Sigmoid colon (tissue), 6 donors: ENCODE measurements at regions not wholly inside any gene's neighbourhood (a gene's known extent, or its start where the extent isn't known, plus 50 kb on each side); places are given as distances from the start of the nearest gene placed in this dataset.

Experiments used
- DNase-seq: peaks from one replicate; pipeline ENCODE4 v3.0.0-alpha.2; 2019
- H3K27ac ChIP-seq, 4 donors: fragments of 200-600 bp; sonication (generic); one replicate each; pipeline ENCODE4 v1.5.1; 2016 to 2019; ENCODE audit warnings: mild to moderate bottlenecking in 1 of 4
- H3K27me3 ChIP-seq, 3 donors: fragments of 200-600 bp; sonication (generic); one replicate each; pipeline ENCODE4 v1.5.1; 2019; ENCODE audit warnings: mild to moderate bottlenecking in 1 of 3
- H3K36me3 ChIP-seq, 4 donors: fragments of 200-600 bp; sonication (generic); one replicate each; pipeline ENCODE4 v1.5.1; 2016 to 2019
- H3K4me1 ChIP-seq, 4 donors: fragments of 200-600 bp; sonication (generic); one replicate each; pipeline ENCODE4 v1.5.1; 2017 to 2019
- H3K4me3 ChIP-seq, 4 donors: fragments of 200-600 bp; sonication (generic); one replicate each; pipeline ENCODE4 v1.5.1; 2017 to 2019; ENCODE audit warnings: mild to moderate bottlenecking in 2 of 4, moderate library complexity in 1 of 4
- H3K9me3 ChIP-seq, 4 donors: fragments of 200-600 bp in 3 of 4; sonication (generic) in 3 of 4; one replicate each; pipeline versions ENCODE4 v1.5.1 to v1.6.1; 2013 to 2019
- CTCF ChIP-seq, 4 experiments: fragments of 450-650 bp in 3 of 4; fragments of 200-600 bp in 1 of 4; IDR thresholded peaks; one replicate each; pipeline ENCODE4 v1.5.1; 2016 to 2019; ENCODE audit warnings: antibody characterized with exemption in 4 of 4, mild to moderate bottlenecking in 3 of 4, moderate library complexity in 2 of 4
- EP300 ChIP-seq, 4 donors: sonication (generic); formaldehyde crosslinking; IDR thresholded peaks; one replicate each; pipeline ENCODE4 v1.6.1; 2017; ENCODE audit warnings: antibody characterized with exemption in 4 of 4
- POLR2A ChIP-seq, 2 donors: fragments of 450-650 bp; IDR thresholded peaks; one replicate each; pipeline ENCODE4 v1.6.1; 2016; ENCODE audit warnings: antibody characterized with exemption in 2 of 2, mild to moderate bottlenecking in 2 of 2, moderate library complexity in 2 of 2
- POLR2AphosphoS5 ChIP-seq, 4 donors: sonication (generic); formaldehyde crosslinking; IDR thresholded peaks; one replicate each; pipeline ENCODE4 v1.6.1; 2017; ENCODE audit warnings: antibody characterized with exemption in 4 of 4
- WGBS, 2 donors: extraction: QIAGEN DNeasy Blood & Tissue Kit; methylation state at CpG; one replicate each; pipeline ENCODE4 v1.1.7; 2013; 5-methylcytosine and 5-hydroxymethylcytosine counted together
- intact Hi-C: fragments of 100-400 bp; cut with DNase I; formaldehyde crosslinking; loops from one replicate; pipeline ENCODE4 v1.15.1; 2023
- donor health status: healthy with polysubstance abuse.
- donor health status: healthy.

- WGBS, 2 donors, result 81 to 84% methylated on average over 3 of the region's 3 CpGs
- TF ChIP-seq CTCF (IDR thresholded peaks at IDR 0.05), result no peak
- TF ChIP-seq POLR2A (IDR thresholded peaks at IDR 0.05), result no peak
- no peak for TF ChIP-seq POLR2AphosphoS5 (IDR thresholded peaks at IDR 0.05)
- no peak for TF ChIP-seq EP300 (IDR thresholded peaks at IDR 0.05)
- H3K4me1 ChIP-seq, result peaks cover 0 to 15% (median 6%) of the 10 kb centered on the region in 4 donors
- no peak overlapping the region for H3K4me3 ChIP-seq
- H3K27ac ChIP-seq, result no peak overlapping the region
- no peaks in the 10 kb centered on the region for H3K9me3 ChIP-seq
- no peak for DNase-seq
- intact Hi-C loops, result no loop called here
- no peaks in the 10 kb centered on the region for H3K27me3 ChIP-seq
- no peaks in the 10 kb centered on the region for H3K36me3 ChIP-seq
These were observed 268.7 kb upstream of the AGTR1 start for GRCh38 chr3:148428862-148429605.

- no peak overlapping the region for H3K4me3 ChIP-seq
- WGBS, 2 donors, result 45 to 61% methylated on average over 2 of the region's 2 CpGs
- TF ChIP-seq EP300 (IDR thresholded peaks at IDR 0.05) (no peak), POLR2AphosphoS5 (IDR thresholded peaks at IDR 0.05) (peak; percentile 20 to 81 (median 66))
- H3K27ac ChIP-seq, result peak overlapping the region in 3 of 4 donors; percentile 3 to 18 (median 12)
- no peaks in the 10 kb centered on the region for H3K36me3 ChIP-seq
- intact Hi-C loops, result no loop called here
- no peaks in the 10 kb centered on the region for H3K9me3 ChIP-seq
- peaks cover 0 to 20% (median 8%) of the 10 kb centered on the region in 4 donors for H3K4me1 ChIP-seq
- H3K27me3 ChIP-seq, result no peaks in the 10 kb centered on the region
- DNase-seq, result no peak
These were observed 264.0 kb upstream of the AGTR1 start for GRCh38 chr3:148433665-148434064.

GRCh38 chr3:148435534-148435933, 262.2 kb upstream of the AGTR1 start:
- Histone ChIP-seq H3K27ac (no peak overlapping the region), H3K4me1 (peaks cover 0 to 15% (median 8%) of the 10 kb centered on the region in 4 donors), H3K4me3 (no peak overlapping the region), H3K27me3 (no peaks in the 10 kb centered on the region), H3K9me3 (no peaks in the 10 kb centered on the region), H3K36me3 (no peaks in the 10 kb centered on the region)
- intact Hi-C loops, result no loop called here
- no peak for DNase-seq
- TF ChIP-seq POLR2AphosphoS5 (IDR thresholded peaks at IDR 0.05) (no peak), EP300 (IDR thresholded peaks at IDR 0.05) (no peak), POLR2A (IDR thresholded peaks at IDR 0.05) (no peak), CTCF (IDR thresholded peaks at IDR 0.05) (no peak)

GRCh38 chr3:148439254-148439822, 258.4 kb upstream of the AGTR1 start:
- intact Hi-C loops, result no loop called here
- Histone ChIP-seq H3K4me1 (peaks cover 0 to 3% (median under 1%) of the 10 kb centered on the region in 4 donors), H3K27ac (no peak overlapping the region), H3K27me3 (no peaks in the 10 kb centered on the region), H3K4me3 (no peak overlapping the region), H3K9me3 (no peaks in the 10 kb centered on the region), H3K36me3 (no peaks in the 10 kb centered on the region)
- TF ChIP-seq EP300 (IDR thresholded peaks at IDR 0.05) (no peak), CTCF (IDR thresholded peaks at IDR 0.05) (no peak), POLR2A (IDR thresholded peaks at IDR 0.05) (no peak), POLR2AphosphoS5 (IDR thresholded peaks at IDR 0.05) (no peak)
- DNase-seq, result no peak
- WGBS, 2 donors, result 67 to 71% methylated on average over 3 of the region's 3 CpGs

DNA sequence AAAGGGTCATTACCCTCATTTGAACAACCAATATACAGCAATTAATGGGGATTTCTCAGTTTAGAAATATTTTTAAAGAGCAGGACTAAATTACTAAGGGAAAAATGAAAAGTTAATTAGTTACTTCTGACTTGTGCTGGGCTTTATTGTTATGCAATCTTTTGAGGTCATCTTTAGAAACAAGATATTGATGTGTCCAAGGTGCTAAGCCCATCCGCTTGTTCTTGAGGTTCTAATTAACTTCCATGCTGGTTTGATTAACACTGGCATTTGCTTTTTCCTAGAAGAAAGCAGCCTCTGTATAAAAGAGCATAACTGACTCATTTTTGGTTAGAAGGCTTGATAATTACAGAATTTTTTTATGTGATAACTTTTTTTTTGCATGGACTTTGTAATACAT, 256.5 kb upstream of the AGTR1 start:
- 85 to 93% methylated on average over 1 of the region's 1 CpG for WGBS, 2 donors
- intact Hi-C loops, result no loop called here

More for the DNA sequence above, 256.5 kb upstream of the AGTR1 start:
- H3K36me3 ChIP-seq, result no peaks in the 10 kb centered on the region
- no peaks in the 10 kb centered on the region for H3K9me3 ChIP-seq
- H3K27me3 ChIP-seq, result no peaks in the 10 kb centered on the region
- no peak overlapping the region for H3K27ac ChIP-seq
- no peaks in the 10 kb centered on the region for H3K4me1 ChIP-seq
- H3K4me3 ChIP-seq, result no peak overlapping the region
- TF ChIP-seq POLR2AphosphoS5 (IDR thresholded peaks at IDR 0.05) (no peak), CTCF (IDR thresholded peaks at IDR 0.05) (no peak), EP300 (IDR thresholded peaks at IDR 0.05) (no peak), POLR2A (IDR thresholded peaks at IDR 0.05) (no peak)
- no peak for DNase-seq
